NCI-H526 treated with DMSO at 0.1 percent for 48 hours (cell line): ENCODE measurements at regions not wholly inside any gene's neighbourhood (a gene's known extent, or its start where the extent isn't known, plus 50 kb on each side); places are given as distances from the start of the nearest gene placed in this dataset.

ENCODE experiments used
- DNase-seq: peaks from one replicate; lab custom pipeline; 2025; lab: John Stamatoyannopoulos, UW

DNA sequence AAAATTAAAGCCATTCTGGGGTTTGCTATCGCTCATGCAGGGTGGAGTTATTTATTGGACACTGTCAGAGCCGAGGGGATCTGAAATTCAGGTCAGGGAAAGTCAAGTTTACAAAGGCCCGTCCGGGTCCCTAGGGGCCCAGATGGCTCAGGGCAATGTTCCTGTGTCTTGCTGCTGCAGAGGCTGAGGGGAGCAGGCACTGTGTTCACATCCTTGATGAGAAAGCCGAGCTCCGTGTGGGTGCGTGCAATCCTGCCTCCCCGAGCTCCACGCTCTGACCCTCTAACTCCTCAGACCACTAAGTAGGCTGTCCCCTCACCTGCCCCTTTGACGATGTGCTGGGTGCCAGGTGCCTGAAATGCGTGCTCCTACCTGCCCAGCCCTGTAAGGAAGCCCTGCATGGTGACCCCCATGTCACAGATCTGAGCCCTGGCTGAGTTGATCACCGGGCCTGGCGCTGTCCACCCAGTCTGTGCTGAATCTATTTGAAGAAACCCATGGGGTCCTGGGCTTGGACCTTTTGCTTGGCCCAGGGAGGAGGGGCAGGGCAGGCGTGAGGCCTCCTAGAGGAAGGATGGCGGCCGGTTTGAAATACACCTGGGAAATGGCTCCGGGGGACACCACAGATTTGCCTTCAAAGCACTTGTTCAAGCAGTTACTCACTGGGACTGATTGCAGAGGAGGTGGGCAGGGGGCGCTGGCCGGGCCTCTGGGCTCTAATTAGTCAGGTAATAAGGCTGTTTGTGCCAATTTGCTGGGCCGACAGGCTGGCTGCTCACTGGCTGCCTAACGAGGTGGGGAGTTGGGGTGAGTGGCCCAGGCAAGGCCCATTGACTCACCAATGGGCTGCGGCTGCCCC is 204.3 kb downstream of the KIF26A start:
- DNase-seq = no peak

DNA sequence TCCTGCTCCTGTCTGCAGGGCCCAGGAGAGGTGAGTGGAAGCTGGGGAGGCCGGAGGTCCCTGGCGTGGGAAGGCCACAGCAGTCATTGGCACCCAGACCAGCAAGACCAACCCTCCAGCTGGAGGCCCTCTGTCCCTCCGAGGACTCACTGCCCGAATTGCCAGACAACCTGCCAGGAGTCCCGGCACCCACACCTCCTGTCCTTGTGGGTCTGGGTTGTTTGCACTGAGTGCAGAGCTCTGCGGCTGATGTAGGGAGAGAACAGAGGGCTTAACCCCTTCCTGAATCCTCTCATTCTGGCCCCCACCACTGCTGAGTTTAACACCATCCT is 204.9 kb downstream of the KIF26A start:
- DNase-seq = no peak

DNA sequence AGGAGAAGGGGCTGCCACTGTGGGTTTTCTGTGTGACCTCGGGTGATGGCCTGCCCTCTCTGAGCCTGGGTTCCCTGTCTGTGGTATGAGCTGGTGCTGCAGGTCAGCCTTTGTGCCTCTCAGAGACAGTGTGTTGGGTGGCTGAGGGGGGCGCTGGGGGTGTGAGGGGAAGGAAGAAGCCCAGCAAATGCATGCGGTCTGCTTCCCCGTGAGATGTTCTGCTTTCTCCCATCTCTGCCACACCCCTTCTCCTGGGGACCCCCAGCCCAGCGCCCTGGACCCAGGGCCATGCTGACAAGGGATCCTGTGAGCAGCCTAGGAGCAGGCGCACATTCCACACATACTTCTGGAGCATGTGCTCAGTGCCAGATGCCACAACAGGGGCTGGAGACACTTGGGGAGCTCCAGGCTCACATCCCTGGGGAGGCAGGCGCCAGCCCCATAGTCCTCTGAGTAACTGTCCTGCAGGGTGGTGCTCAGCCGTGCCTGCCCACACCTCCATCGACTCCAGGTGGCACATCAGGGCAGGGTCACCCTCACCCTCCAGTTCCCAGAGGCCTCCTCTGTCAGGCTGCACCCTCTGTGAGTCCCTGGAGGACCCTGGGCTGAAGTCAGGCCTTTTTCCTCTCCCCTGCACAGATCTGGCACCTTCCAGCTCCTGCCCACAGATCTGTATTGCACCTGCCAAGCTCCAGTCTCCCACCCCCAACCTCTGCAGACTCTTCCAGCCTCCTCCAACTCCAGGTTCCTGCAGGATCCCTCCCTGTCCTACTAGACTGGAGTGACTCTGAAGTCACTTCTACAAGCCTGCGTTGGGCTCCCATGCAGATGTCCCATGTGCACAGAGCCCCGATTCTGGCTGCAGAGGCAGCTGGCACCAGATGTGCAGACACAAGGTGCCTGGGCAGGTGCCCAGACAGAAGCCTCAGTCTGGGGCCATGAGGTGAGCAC is 205.6 kb downstream of the KIF26A start:
- DNase-seq = no peak

DNA sequence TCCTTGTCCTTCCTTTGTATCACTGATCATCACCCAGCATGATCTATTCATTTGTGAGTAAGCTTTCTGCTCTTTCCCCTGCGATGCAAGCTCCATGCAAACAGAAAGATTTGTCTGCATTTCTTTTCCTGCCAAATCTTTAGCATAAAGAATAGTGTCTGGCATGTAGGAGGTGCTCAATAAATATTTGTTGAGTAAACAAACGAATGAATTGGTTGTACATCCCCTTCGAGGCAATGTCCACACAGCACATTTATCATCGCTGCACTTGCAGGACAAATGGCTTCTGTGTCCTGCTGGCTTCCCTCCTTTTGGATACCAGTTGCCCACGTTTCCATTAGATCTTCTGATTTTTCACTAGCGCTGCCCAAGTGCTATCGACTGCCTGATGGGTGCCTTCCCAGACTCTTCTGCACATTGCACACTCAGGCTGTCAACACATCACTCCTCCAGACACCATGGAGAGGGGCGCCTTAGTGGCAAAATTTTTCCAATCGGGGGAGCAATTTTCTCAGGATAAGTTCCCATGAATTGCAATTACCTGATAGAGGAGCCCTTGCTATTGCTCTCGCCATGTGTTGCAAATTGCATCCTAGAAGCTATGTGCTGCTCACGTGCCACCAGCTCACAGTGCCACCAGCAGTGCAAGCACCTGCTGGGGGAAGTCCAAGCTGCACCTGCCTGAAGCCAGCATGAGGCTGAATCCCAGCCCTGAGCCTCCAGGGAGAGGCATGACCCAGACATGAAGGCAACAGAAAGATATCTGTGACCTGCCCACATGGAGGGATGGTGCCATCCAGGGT is 206.6 kb downstream of the KIF26A start:
- DNase-seq = no peak

DNA sequence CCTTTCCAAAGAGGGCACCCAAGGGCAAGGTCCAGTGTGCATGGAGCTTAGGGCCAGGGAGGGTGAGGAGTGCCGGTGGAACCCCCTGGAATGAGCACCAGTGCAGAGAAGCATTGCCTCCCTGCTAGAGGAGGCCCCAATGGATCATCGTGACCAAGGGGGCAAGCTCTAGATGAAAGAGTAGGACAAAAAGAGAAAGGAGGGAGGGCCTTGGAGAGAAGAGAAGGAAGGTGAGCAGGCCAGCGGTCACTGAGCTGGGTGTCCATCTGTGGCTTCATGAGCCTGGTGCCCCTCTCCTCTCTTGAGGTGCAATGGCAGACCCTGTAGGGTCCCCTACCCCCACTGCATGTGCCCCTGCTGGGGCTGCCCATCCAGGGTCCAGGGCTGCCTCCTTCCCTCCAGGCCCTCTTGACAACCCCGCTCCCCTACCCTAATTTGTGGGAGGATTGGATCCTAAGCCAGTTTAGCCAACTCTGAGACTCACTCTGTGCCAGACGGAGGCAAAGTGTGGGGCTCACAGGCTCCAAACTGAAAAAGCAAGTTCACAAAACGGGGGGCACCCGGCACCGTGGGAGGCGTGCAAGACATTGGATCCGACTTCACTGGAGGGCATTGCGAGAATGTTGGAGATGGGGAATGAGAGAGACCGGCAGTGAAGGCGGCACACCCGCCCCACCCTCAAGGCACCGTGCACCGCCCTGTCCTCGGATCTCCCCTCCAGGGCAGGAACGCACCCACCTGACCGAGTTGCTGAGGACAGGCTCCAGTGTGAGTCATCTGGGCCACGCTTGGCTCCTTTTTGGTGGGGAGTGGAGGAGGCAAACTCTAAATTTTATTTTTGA is 207.5 kb downstream of the KIF26A start:
- no peak for DNase-seq

DNA sequence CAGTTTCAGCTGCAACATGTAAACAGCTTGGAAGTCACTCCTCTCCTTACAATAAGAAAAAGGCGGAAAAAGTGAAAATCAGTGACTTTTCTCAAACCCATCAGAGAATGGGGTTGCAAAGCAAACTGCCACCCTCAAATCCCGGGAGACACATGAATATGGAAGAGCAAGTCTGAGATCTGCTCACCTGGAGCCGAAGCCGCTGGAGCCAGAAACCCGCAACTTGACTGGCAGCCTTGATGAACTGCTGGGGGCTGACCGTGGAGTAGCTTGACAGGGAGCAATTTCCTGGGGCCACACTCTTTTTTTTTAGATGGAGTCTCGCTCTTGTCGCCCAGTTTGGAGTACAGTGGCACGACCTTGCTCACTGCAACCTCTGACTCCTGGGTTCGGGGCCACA is 208.2 kb downstream of the KIF26A start:
- no peak for DNase-seq

DNA sequence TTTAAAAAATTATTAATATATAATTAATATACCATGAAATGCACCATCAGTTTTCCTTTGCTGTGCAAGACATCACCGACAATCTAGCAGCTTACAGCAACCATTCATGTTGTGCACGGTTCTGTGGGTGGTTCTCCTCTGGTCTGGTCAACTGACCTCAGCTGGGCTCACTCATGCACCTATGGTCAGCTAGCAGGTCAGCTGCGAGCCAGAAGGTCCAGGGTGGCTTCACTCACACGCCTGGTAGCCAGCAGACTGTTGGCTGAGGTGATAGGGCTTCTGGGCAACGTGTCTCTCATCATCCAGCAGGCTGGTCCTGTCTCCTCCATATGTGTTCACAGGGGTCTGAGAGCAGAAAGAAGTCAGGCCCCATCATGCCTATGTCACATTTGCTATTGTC is 210.4 kb downstream of the KIF26A start:
- no peak for DNase-seq

DNA sequence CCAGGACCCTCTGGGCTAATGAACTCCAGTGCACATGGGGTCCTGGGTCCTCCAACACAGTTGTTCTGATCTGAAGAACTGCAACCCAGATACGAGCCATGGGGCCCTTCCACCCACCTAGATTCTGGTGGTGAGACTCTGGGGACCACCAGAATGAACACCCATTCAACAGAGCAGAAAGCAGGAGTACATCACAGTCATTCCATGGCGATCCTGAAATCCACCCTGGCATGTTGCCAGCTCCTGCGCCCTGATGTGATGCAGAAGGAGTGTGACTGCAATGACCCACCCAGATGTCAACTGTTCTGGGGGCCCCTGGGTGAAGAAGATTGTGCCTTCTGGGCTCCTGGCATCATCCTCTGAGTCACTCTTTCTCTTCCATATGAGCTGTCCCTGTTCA is 211.6 kb downstream of the KIF26A start:
- no peak for DNase-seq

DNA sequence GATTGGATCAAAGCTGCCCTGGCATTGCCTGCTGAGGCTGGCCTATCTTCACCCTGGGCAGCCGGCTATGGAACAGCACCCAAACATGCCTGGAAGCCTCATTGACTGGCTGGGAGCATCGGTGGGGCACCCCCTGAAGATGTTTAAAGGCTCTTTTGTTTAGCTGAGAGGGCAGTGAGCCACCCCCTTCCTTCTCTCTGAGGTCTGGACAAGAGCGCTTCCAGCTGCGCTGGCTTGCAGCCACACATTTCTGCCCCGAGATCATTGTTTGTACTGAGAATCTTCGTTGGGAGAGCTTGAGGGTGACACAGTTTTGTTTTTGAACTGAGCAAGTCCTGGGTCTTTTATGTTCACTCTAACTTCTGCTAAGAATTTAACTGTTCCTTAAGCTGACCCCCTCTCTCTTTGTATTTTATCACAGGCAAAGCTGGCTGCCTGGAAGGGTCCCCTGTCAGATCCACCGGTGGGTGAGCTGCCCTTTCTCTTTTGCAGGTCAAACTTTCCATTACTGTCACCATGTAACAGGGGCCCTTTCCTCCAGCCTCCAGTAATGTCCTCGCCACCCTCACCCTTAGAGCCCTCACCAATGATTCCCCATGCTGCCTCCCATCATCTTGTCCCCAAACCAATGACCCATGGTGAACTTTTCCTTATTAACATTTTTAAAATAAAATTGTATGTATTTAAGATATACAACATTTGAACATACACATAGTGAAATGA is 212.2 kb downstream of the KIF26A start:
- no peak for DNase-seq

DNA sequence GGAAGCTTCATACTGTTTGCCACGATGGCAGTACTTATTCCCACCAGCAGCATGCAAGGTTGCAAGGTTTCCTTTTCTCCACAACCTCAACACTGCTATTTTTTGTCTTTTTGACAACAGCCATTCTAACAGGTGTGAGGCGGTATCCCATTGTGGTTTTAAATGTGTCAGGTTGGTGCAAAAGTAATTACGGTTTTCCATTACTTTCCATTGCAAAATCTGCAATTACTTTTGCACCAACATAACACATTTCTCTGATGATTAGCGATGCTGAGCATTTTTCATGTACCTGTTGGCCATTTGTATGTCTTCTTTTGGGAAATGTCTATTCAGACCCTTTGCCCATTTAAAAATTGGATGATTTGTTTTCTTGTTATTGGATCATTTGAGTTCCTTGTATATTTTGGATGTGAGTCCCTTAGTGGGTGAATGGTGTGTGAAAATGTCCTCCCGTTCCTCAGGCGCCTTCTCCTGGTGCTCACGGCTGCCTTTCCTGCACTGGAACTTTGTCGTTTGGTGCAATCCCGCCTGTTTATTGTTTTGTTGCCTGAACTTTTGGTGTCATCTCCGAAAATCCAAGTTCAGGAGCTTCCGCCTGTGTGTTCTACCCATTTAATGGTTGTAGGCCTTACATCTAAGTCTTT is 213.6 kb downstream of the KIF26A start:
- no peak for DNase-seq

DNA sequence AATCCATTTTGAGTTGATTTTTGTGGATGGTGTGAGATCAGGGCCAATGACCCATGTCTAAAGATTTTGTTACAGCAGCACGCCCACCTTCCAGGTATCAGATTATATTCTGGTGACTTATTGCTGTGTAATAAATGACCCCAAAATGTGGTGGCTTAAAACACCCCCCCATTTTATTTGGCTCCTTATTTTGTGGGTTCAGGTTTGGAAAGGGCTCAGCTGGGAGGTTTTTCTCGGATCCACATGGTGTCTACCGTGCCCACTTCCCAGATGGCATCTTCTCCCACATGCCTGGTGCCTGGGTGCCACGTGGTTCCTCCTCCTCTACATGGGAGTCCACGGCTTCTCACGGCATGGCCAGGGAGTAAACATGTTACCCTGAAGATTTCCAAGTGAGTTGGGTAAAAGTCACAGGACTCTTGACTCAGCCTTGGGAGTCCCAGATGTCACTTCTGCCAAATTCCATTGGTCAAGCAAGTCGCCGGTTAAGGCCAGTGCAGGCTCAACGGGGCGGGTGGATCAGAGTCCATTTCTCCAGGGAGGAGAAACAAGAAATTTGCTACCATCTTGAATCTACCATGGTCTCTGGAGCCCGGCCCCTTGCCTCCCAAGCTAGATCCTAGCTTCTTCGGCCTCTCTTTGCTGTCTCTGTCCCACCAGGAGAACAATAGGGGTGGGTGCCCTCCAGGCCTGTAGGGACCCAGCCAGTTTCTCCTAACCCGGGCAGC is 214.3 kb downstream of the KIF26A start:
- DNase-seq = no peak

DNA sequence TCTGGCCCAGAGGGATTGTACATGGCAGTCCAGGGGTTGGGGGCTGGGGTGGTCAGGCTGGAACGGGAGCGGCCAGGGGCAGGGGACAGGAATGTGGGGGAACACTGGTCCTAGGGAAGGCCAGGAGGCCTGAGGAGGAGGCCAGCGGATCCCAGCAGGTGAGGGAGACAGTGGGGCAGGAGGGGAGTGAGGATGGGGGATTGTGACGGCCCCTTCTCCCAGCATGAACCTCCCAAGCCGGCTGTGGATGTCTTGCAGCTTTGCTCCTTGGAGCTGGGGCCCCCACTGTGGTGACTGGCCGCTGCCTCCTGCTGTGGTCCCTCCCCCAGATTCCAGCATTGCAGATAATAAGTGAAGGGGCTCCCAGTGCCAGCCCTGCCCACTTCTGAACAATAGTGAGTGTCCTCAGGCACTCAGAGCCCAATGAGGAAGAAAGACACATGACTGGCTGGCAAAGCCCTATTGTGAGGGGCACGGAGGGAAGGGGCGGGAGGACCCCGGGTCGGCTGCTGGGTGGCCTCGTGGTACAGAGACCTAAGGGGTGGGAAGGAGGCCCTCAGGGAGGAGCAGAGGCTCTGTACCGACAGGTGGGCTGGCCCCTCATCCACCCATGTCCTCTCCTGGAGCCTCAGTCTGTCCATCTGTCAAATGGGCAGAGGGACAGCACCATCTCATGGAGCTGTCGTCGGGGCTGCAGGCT is 215.0 kb downstream of the KIF26A start:
- no peak for DNase-seq

DNA sequence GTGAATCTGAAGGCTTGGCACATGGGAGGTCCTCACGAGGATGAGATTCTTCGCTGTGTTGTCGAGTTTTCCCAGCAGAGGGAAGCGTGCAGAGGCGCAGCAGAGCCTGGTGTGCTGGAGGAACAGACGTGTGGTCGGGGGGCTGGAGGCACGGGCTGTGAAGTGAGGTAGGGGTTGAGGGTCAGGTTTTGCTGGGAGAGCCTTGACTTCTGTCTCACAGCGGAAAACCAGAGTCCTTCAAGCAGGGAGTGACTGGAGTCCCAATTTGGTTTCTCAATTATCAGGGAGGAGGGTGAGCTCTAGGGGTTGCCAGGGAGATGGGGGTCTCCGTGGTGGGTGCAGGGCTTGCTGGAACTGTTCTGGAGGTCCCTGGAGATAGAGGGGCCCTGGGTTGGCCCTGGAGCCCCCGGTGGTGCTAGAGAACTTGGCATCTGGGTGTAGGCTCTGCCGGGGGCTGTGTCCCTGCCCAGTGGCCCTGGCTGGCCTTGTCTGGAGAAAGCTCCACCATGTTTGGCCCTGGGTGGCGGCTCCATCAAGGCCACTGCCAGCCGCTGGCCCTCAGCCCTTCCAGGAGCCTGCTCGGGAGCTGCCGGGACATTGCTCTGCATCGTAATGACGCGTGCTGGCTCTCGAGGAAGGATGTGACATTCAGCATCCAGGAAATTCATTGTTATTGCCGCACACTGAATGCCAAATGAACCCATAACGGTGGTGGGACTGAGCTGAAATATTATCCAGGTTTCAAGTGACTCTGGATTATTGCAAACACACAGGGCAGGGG is 215.7 kb downstream of the KIF26A start:
- no peak for DNase-seq

DNA sequence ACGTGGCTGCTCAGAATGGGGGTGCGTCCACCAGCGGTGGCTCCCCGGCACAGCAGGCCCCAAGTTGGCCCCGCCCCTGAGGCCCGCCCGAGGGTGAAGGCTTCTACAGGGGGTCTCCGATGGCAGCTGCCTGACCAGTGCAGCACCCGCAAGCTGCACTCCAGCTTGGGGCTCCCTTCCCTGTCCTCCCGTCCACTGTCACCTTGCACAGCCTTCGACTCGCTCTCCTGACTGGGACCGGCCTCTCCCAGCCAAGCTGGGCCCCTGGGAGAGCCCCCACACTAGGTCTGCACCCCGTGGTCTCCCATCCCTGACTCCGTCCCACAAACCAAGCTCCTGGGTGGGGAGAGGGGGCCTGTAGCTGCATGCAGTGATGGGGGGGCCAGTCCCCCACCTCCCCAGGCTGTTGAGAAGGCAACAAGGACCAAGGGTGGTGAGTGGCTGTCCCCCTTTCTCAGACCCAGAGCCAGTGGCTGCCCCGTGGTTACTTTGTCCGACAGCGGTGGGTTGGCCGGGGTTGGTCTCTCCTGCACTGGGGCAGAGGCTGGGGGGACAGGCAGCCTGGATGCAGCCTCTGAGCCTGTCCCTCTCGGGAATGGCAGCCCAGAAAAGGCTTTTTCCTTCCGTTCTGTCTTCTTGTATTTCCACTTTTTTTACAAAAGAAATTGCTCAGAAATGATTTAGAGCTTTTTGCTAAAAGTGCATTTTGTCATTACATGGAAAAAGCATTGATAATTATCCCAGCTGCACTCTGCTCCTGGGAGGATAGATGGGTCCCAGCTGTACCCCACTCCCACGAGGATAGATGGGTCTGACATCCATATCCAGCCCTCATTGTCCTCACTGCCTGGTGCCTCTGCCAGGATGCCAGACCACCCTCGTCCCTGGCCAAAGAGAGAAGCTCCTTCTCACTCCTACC is 217.0 kb downstream of the KIF26A start:
- no peak for DNase-seq

DNA sequence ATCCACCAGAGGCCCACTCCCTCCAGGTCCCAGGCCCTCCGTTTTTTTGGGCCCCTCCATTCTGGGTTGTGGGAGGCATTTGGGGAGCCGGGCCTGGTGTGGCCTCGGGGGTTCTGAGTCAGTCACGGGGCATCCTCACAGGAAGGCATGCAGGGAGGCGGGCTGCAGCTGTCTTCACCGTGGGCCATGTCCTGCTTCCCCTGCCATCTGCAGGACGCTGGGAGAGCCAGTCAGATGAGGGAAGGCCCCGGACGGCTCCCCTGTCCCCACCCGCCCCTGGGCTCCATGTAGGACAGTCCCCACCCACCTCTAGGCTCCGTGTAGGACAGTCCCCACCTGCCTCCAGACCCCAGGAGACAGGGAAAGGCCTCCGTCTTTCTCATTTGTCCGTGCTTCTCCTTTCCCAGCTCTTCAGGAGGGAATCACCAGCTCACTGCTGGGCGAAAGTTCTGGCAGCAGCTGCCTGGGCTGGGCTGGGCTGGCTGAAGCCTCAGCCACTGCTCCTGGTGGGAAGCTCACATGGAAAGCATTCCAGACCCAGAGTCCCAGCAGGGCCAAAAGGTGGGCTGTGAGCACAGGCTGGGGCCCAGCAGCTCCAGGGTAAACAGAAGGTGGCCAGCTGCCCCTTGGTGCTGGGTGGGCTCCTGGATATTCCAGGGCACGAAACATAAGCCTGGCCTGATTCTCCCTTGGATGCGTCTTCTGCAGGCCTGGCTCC is 217.8 kb downstream of the KIF26A start:
- DNase-seq = no peak
